Parathyroid adenoma (tissue), 2 donors: ENCODE measurements at regions not wholly inside any gene's neighbourhood (a gene's known extent, or its start where the extent isn't known, plus 50 kb on each side); places are given as distances from the start of the nearest gene placed in this dataset.

Experiments
- H2AFZ ChIP-seq: fragments of 300-600 bp; sonication (generic); one replicate; pipeline ENCODE4 v1.7.0; 2017; ENCODE audit warnings: antibody characterized with exemption, mild to moderate bottlenecking
- H3K27ac ChIP-seq: fragments of 300-600 bp; sonication (generic); one replicate; pipeline ENCODE4 v1.7.0; 2017
- H3K27me3 ChIP-seq: fragments of 300-600 bp; sonication (generic); one replicate; pipeline ENCODE4 v1.7.0; 2017; ENCODE audit warnings: low read length; ENCODE audit not compliant: control insufficient read depth, insufficient read depth
- H3K36me3 ChIP-seq: fragments of 300-600 bp; sonication (generic); one replicate; pipeline ENCODE4 v1.7.0; 2017; ENCODE audit warnings: low read length; ENCODE audit not compliant: control insufficient read depth, insufficient read depth
- H3K4me1 ChIP-seq: fragments of 300-600 bp; sonication (generic); one replicate; pipeline ENCODE4 v1.7.0; 2017; ENCODE audit warnings: control low read depth
- H3K4me2 ChIP-seq: fragments of 300-600 bp; sonication (generic); one replicate; pipeline ENCODE4 v1.7.0; 2017; ENCODE audit warnings: low read length
- H3K4me3 ChIP-seq: fragments of 300-600 bp; sonication (generic); one replicate; pipeline ENCODE4 v1.7.0; 2017; ENCODE audit warnings: low read depth, low read length
- H3K79me2 ChIP-seq: fragments of 300-600 bp; sonication (generic); one replicate; pipeline ENCODE4 v1.7.0; 2017; ENCODE audit warnings: control low read depth
- H3K9ac ChIP-seq: fragments of 300-600 bp; sonication (generic); one replicate; pipeline ENCODE4 v1.7.0; 2017; ENCODE audit warnings: mild to moderate bottlenecking
- H3K9me3 ChIP-seq: fragments of 300-600 bp; sonication (generic); one replicate; pipeline ENCODE4 v1.7.0; 2017; ENCODE audit warnings: low read length; ENCODE audit not compliant: control insufficient read depth
- TF ChIP-seq, protein P1 (sequence below): fragments of 300-600 bp; sonication (generic); IDR thresholded peaks from one replicate; pipeline ENCODE4 v1.7.0; 2017; ENCODE audit warnings: antibody characterized with exemption, mild to moderate bottlenecking
- donor health status: primary hyperparathyroidism.

DNA sequence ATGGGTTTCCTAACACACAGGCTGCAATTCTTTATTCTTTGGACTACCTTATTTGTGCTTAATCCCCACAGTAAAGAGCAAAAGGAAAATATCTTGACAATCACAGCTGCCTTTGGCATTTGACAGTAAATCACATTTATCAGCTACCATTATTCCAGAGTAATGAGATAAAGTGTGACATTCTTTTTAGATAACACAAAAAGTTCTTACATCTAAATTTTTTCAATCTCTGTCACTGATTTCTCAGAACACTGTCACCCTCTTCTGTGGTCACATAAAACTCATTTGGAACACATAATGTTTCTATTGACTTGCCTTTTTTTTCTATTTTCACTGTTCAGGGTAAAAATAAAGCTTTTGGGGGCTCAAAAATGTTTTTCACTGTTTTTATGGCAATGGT, 484.6 kb downstream of the LTN1 start:
- Histone ChIP-seq H3K36me3 (no peaks in the 10 kb centered on the region), H3K9ac (no peak overlapping the region), H3K4me3 (no peak overlapping the region), H3K27me3 (no peaks in the 10 kb centered on the region), H3K27ac (no peak overlapping the region), H3K79me2 (no peaks in the 10 kb centered on the region), H3K9me3 (peaks cover 2% of the 10 kb centered on the region), H3K4me1 (no peaks in the 10 kb centered on the region), H3K4me2 (no peak overlapping the region), H2AFZ (no peak overlapping the region)
- TF ChIP-seq, protein P1, sequence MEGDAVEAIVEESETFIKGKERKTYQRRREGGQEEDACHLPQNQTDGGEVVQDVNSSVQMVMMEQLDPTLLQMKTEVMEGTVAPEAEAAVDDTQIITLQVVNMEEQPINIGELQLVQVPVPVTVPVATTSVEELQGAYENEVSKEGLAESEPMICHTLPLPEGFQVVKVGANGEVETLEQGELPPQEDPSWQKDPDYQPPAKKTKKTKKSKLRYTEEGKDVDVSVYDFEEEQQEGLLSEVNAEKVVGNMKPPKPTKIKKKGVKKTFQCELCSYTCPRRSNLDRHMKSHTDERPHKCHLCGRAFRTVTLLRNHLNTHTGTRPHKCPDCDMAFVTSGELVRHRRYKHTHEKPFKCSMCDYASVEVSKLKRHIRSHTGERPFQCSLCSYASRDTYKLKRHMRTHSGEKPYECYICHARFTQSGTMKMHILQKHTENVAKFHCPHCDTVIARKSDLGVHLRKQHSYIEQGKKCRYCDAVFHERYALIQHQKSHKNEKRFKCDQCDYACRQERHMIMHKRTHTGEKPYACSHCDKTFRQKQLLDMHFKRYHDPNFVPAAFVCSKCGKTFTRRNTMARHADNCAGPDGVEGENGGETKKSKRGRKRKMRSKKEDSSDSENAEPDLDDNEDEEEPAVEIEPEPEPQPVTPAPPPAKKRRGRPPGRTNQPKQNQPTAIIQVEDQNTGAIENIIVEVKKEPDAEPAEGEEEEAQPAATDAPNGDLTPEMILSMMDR: no peak

DNA sequence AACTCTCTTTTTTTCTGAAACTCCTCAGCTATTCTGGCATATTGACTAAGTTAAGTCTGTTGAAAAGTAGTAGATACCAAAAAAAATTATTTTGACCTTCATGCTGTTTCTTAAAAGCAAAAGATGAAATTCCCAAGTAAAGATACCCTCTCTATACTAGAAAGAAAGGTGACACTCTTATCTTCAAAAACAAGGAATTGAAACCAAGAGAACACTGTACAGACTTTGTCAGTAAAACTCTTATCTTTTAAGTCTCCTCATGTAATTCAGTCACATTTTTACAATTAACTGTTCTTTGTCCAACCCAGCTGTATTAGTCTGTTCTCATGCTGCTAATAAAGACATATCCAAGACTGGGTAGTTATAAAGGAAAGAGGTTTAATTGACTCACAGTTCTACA, 496.2 kb downstream of the LTN1 start:
- TF ChIP-seq, protein P1: no peak
- H3K79me2 ChIP-seq: no peaks in the 10 kb centered on the region

DNA sequence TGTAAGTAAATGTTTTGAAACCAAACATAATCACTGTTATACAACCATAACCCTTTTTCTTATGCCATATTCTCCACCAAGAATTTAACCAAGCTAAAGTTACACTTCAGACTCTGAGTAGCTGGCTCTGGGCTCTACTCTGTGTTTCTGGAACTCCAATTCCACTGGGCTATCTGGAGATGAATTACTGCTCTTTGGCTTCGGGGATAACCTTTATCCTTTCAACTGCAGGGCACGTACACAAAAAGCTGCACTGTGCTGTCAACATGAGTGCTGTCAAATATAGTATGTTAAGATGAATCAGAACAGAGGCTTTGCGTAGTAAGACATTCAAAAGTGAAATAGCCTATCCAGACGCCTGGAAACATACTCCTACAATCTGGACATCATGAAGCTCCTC, 500.6 kb downstream of the LTN1 start:
- Histone ChIP-seq H3K9me3 (no peaks in the 10 kb centered on the region), H3K36me3 (no peaks in the 10 kb centered on the region), H3K79me2 (no peaks in the 10 kb centered on the region), H3K4me2 (no peak overlapping the region), H2AFZ (no peak overlapping the region), H3K4me1 (no peaks in the 10 kb centered on the region), H3K4me3 (no peak overlapping the region), H3K9ac (no peak overlapping the region), H3K27ac (no peak overlapping the region), H3K27me3 (no peaks in the 10 kb centered on the region)
- TF ChIP-seq, protein P1: no peak

More for the DNA sequence above, 496.2 kb downstream of the LTN1 start:
- Histone ChIP-seq H3K9me3 (no peaks in the 10 kb centered on the region), H3K4me3 (no peak overlapping the region), H3K4me2 (no peak overlapping the region), H3K27ac (no peak overlapping the region), H3K27me3 (no peaks in the 10 kb centered on the region), H3K36me3 (no peaks in the 10 kb centered on the region), H3K4me1 (no peaks in the 10 kb centered on the region), H3K9ac (no peak overlapping the region), H2AFZ (no peak overlapping the region)

DNA sequence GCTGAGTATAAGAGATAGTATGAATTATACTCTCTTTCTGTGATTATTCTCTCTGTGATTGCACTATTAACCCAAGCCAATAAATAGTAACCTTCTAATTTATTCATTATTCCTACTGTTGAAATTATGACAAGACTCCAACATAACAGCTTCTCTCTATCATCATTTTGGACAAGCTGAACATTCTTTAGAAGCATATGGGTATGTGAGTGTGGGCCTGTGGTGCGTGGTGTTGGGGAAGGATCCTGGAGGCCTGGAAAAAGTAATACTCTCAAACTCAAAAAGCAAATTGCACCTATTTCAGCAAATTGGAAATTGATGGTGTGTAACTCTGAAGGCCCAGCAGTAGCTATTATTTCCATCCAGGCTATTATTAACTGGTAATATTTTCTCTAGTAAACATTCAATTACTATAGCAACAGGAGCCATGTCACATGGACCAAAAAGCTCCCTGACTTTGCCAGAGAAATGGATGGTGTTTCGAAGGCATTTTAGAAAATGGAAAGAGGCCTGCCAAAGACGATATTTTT, 502.8 kb downstream of the LTN1 start:
- TF ChIP-seq, protein P1: no peak
- H3K9me3 ChIP-seq: no peaks in the 10 kb centered on the region
- H3K4me3 ChIP-seq: no peak overlapping the region
- no peaks in the 10 kb centered on the region for H3K36me3 ChIP-seq
- H3K27me3 ChIP-seq: no peaks in the 10 kb centered on the region
- H3K9ac ChIP-seq: no peak overlapping the region
- H3K79me2 ChIP-seq: no peaks in the 10 kb centered on the region
- no peak overlapping the region for H3K4me2 ChIP-seq
- H3K27ac ChIP-seq: no peak overlapping the region
- H3K4me1 ChIP-seq: no peaks in the 10 kb centered on the region
- no peak overlapping the region for H2AFZ ChIP-seq

DNA sequence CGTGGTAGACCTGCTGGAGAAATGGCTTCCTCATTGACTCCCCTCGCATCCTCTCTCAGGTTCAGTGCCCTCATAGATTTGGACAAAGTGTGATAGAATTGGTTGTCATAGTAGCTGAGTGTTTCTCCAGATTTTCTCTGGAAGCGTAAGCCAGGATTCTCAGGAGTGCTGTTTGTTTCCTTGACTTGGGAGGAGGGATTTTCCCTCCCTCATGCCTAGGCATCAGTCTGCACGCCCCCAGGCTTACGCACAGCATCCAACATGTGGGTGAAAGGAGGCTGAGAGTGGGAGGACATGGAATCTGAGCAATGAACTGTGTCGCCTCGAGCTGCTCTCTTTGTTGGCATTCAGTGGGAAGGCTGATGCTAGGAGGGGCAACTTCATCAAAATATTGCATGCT, 503.5 kb downstream of the LTN1 start:
- no peak overlapping the region for H3K27ac ChIP-seq
- H3K4me3 ChIP-seq: no peak overlapping the region
- H3K79me2 ChIP-seq: no peaks in the 10 kb centered on the region
- H2AFZ ChIP-seq: no peak overlapping the region
- H3K27me3 ChIP-seq: no peaks in the 10 kb centered on the region
- no peak overlapping the region for H3K4me2 ChIP-seq
- H3K9me3 ChIP-seq: no peaks in the 10 kb centered on the region
- no peaks in the 10 kb centered on the region for H3K36me3 ChIP-seq
- no peak overlapping the region for H3K9ac ChIP-seq
- TF ChIP-seq, protein P1: no peak
- no peaks in the 10 kb centered on the region for H3K4me1 ChIP-seq
